ENCODE measurements at regions not wholly inside any gene's neighbourhood (a gene's known extent, or its start where the extent isn't known, plus 50 kb on each side); places are given as distances from the start of the nearest gene placed in this dataset.

GRCh38 chr17:10936931-10937330, 99.0 kb upstream of the PIRT start:
- Histone ChIP-seq H4K91ac (ENCODE audit: insufficient read length, low read depth, low read length) (no peak overlapping the region), H2AK5ac (ENCODE audit: insufficient read length, low read length) (no peak overlapping the region), H3K27ac (ENCODE audit: insufficient read length, low read depth, low read length) (no peak overlapping the region), H3K9me3 (ENCODE audit: control insufficient read depth, low read depth, low read length) (no peaks in the 10 kb centered on the region), H3K23ac (ENCODE audit: insufficient read length, low read depth, low read length) (no peak overlapping the region), H3K79me1 (ENCODE audit: insufficient read depth, low read depth, low read length, poor library complexity, severe bottlenecking) (no peaks in the 10 kb centered on the region), H3K4me1 (ENCODE audit: insufficient read depth, low read length) (0 out of 2 replicates have a peak, but pooled peaks cover 3% of the 10 kb centered on the region), H2AFZ (ENCODE audit: low read length) (no peak overlapping the region), H2BK15ac (ENCODE audit: low read depth, low read length) (no peak overlapping the region), H3K23me2 (ENCODE audit: insufficient read length, low read depth, low read length, poor library complexity, severe bottlenecking) (no peaks in the 10 kb centered on the region), H3K4ac (ENCODE audit: low read depth, low read length) (no peak overlapping the region), H4K5ac (ENCODE audit: insufficient read length, low read depth, low read length) (no peak overlapping the region), H3K4me2 (ENCODE audit: insufficient read depth, insufficient read length, low read length) (no peak overlapping the region), H3K14ac (ENCODE audit: insufficient read depth, low read length) (no peak overlapping the region), H4K20me1 (ENCODE audit: control insufficient read depth, insufficient read depth, insufficient read length) (no peaks in the 10 kb centered on the region), H3K79me2 (ENCODE audit: insufficient read depth, low read length) (no peaks in the 10 kb centered on the region), H3K18ac (ENCODE audit: insufficient read length, low read depth, low read length) (no peak overlapping the region), H3T11ph (ENCODE audit: low read length) (no peak overlapping the region), H4K8ac (replicated peaks; ENCODE audit: insufficient read length, low read depth, low read length) (no peak overlapping the region), H2BK5ac (ENCODE audit: insufficient read length, low read length) (no peak overlapping the region), H3K27me3 (ENCODE audit: insufficient read depth, low read length) (no peaks in the 10 kb centered on the region), H3K56ac (ENCODE audit: insufficient read length, low read depth, low read length) (no peak overlapping the region), H2BK20ac (ENCODE audit: low read depth, low read length, poor library complexity, severe bottlenecking) (no peak overlapping the region), H3K9ac (ENCODE audit: extremely low read depth, insufficient read length, low read length) (no peak overlapping the region), H2BK120ac (ENCODE audit: low read depth, low read length, poor library complexity, severe bottlenecking) (no peak overlapping the region), H2BK12ac (ENCODE audit: insufficient read length, low read depth, low read length) (no peak overlapping the region)
- no peak for DNase-seq
- no peaks in the 10 kb centered on the region; a peak in 1 of 7 replicates for H3K36me3 Mint-ChIP-seq (ENCODE audit: insufficient read depth in 1 of 3, low read depth in 3 of 3)
- H3K27ac Mint-ChIP-seq, result no peak overlapping the region
- no CpG with 5 or more reads among the region's 7 CpGs for WGBS (ENCODE audit: extremely low coverage, insufficient read length, low lambda C conversion rate)
- no peak overlapping the region for H3K4me3 Mint-ChIP-seq
- H3K9me3 Mint-ChIP-seq, result peaks cover 0 to 2% of the 10 kb centered on the region in 2 experiments; a peak in 2 of 5 replicates
- H3K4me1 Mint-ChIP-seq, result peaks cover 15 to 17% of the 10 kb centered on the region in 2 experiments
- H3K27me3 Mint-ChIP-seq (ENCODE audit: low read depth), result no peaks in the 10 kb centered on the region
- TF ChIP-seq CTCF (conservative IDR thresholded peaks at IDR 0.05), result no peak
